Common myeloid progenitor, CD34-positive (primary cell): ENCODE measurements at regions not wholly inside any gene's neighbourhood (a gene's known extent, or its start where the extent isn't known, plus 50 kb on each side); places are given as distances from the start of the nearest gene placed in this dataset.

Source experiments
- CTCF ChIA-PET: fragments of 350-600 bp; sonication (Branson Sonifier 250); formaldehyde crosslinking; loops from one replicate; lab custom pipeline; 2021; ENCODE audit warnings: antibody characterized with exemption; lab: Charles Lee
- POLR2A ChIA-PET: fragments of 350-600 bp; sonication (Branson Sonifier 250); formaldehyde crosslinking; loops from one replicate; lab custom pipeline; 2021; ENCODE audit warnings: antibody characterized with exemption; lab: Charles Lee
- DNase-seq, 3 donors: peaks; one replicate each; pipeline versions ENCODE4 v3.0.0 to v3.0.0-alpha.2; 2013
- H3K27ac ChIP-seq, 2 experiments: 1 replicate in 1 of 2; 2 replicates in 1 of 2; pipeline ENCODE4 v1.7.0; 2013; ENCODE audit warnings: inconsistent platforms in 2 of 2, low read length in 2 of 2, mild to moderate bottlenecking in 2 of 2, low read depth in 1 of 2, moderate library complexity in 1 of 2; ENCODE audit not compliant: severe bottlenecking in 2 of 2, insufficient read depth in 1 of 2, poor library complexity in 1 of 2
- H3K27me3 ChIP-seq, 5 experiments: replicated peaks in 2 of 5; 1 replicate in 3 of 5; 2 replicates in 2 of 5; pipeline versions ENCODE4 v1.6.1 to v1.7.0; 2013; ENCODE audit warnings: low read length in 4 of 5, mild to moderate bottlenecking in 2 of 5, moderate library complexity in 2 of 5, inconsistent platforms in 1 of 5; ENCODE audit not compliant: insufficient read depth in 5 of 5, control insufficient read depth in 4 of 5
- H3K36me3 ChIP-seq, 4 experiments: 1 replicate in 2 of 4; 2 replicates in 2 of 4; pipeline versions ENCODE4 v1.6.1 to v1.7.0; 2013; ENCODE audit warnings: low read length in 3 of 4, control low read depth in 1 of 4, mild to moderate bottlenecking in 1 of 4; ENCODE audit not compliant: control insufficient read depth in 4 of 4, insufficient read depth in 4 of 4
- H3K4me1 ChIP-seq, 4 experiments: 1 replicate in 3 of 4; 2 replicates in 1 of 4; pipeline versions ENCODE4 v1.6.1 to v1.7.1; 2013; ENCODE audit warnings: low read length in 3 of 4, mild to moderate bottlenecking in 3 of 4, control low read depth in 1 of 4, inconsistent platforms in 1 of 4, moderate library complexity in 1 of 4; ENCODE audit not compliant: control insufficient read depth in 4 of 4, insufficient read depth in 4 of 4; ENCODE audit errors: control extremely low read depth in 1 of 4
- H3K4me3 ChIP-seq, 7 experiments: 1 replicate in 4 of 7; 2 replicates in 3 of 7; pipeline versions ENCODE4 v1.5.1 to v1.7.0; 2013; ENCODE audit warnings: mild to moderate bottlenecking in 7 of 7, low read length in 6 of 7, moderate library complexity in 6 of 7, inconsistent platforms in 2 of 7, low read depth in 2 of 7, control low read depth in 1 of 7; ENCODE audit not compliant: insufficient read depth in 4 of 7, control insufficient read depth in 1 of 7; ENCODE audit errors: extremely low read depth in 1 of 7
- H3K9me3 ChIP-seq, 5 experiments: 1 replicate in 4 of 5; 2 replicates in 1 of 5; pipeline versions ENCODE4 v1.6.1 to v1.7.1; 2013; ENCODE audit warnings: low read length in 4 of 5, mild to moderate bottlenecking in 2 of 5, inconsistent platforms in 1 of 5, low read depth in 1 of 5, moderate library complexity in 1 of 5; ENCODE audit not compliant: control insufficient read depth in 4 of 5, insufficient read depth in 2 of 5; ENCODE audit errors: control extremely low read depth in 1 of 5
- WGBS: methylation state at CpG from one replicate; pipeline ENCODE4 v1.1.5; 2013; ENCODE audit not compliant: insufficient coverage; 5-methylcytosine and 5-hydroxymethylcytosine counted together

DNA sequence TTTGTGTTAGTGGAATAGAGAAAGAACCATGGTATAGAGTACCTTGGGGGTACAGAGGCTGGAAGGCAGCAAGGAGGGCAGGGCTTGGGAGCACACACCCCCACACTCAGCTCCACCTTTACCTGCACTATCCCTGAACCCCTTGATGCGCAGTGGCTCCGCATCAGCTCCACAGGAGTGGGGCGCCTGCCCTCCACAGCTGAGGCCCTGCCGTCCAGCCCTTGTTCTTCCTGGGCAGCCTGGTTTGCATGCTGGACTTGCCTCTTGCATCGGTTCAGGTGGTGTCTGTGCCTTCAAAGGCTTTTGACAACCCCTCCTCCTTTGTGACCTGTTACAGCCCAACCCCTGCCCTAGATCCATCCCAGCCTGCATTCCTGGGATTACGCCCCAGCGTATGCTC lies 52.6 kb upstream of the ZNF32 start:
- WGBS, result 100% methylated on average over 5 of the region's 7 CpGs
- Histone ChIP-seq H3K4me1 (peaks cover 0 to 10% (median 9%) of the 10 kb centered on the region in 4 experiments), H3K9me3 (no peaks in the 10 kb centered on the region), H3K27ac (no peak overlapping the region), H3K27me3 (no peaks in the 10 kb centered on the region), H3K36me3 (no peaks in the 10 kb centered on the region), H3K4me3 (no peak overlapping the region)
- no peak for DNase-seq
- CTCF ChIA-PET, result no interaction called here
- POLR2A ChIA-PET, result no interaction called here

- Histone ChIP-seq H3K4me3 (no peak overlapping the region), H3K27me3 (no peaks in the 10 kb centered on the region), H3K27ac (no peak overlapping the region), H3K36me3 (no peaks in the 10 kb centered on the region), H3K9me3 (no peaks in the 10 kb centered on the region), H3K4me1 (peaks cover 0 to 10% (median 9%) of the 10 kb centered on the region in 4 experiments)
- POLR2A ChIA-PET, result no interaction called here
- DNase-seq, result no peak
- CTCF ChIA-PET, result interaction anchor here (1.9 kb wide), 1 partner anchor 10 kb away, joined by 10 read pairs; no protein-coding TSS in a partner anchor
- WGBS, result 83% methylated on average over 1 of the region's 4 CpGs
Measured at GRCh38 chr10:43700306-43700705, 51.6 kb upstream of the ZNF32 start.

DNA sequence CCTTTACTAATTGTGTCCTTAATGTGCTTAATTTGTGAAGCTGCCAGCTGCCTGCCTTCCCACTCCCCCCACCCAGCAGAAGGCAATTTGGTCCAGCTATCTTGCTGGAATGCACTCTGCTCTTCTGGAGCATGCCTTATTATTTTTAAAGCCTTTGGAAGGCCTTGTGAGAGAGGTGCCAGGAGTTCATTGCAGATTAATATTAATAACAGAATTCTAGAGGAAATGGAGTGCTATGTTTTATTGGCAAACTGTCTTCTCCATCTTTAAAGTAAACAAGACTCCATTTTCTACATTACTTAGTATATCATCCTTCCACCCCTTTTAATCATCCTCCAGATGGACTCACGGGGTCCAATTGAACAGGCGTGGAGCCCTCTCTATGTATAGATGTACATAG lies 50.8 kb upstream of the ZNF32 start:
- H3K27me3 ChIP-seq, result no peaks in the 10 kb centered on the region
- peaks cover 0 to 10% (median 9%) of the 10 kb centered on the region in 4 experiments for H3K4me1 ChIP-seq
- WGBS, result no CpG with 5 or more reads among the region's 2 CpGs
- no peak overlapping the region for H3K27ac ChIP-seq
- no peak overlapping the region for H3K4me3 ChIP-seq
- POLR2A ChIA-PET, result no interaction called here
- no peaks in the 10 kb centered on the region for H3K9me3 ChIP-seq
- no peak for DNase-seq
- no peaks in the 10 kb centered on the region for H3K36me3 ChIP-seq
- CTCF ChIA-PET, result interaction anchor here (1.9 kb wide), 1 partner anchor 9 kb away, joined by 10 read pairs; no protein-coding TSS in a partner anchor
